ENCODE measurements at regions not wholly inside any gene's neighbourhood (a gene's known extent, or its start where the extent isn't known, plus 50 kb on each side); places are given as distances from the start of the nearest gene placed in this dataset.
"Not testable (repeated sequence)": the region's sequence is repeated elsewhere in the genome, so short reads cannot be mapped to it uniquely, and the experiment has no call there.

- DNase-seq, result no peak
Measured at GRCh38 chr1:67908250-67908936, 75.1 kb upstream of the GNG12 start.

- not testable (repeated sequence) for DNase-seq
Measured at GRCh38 chr1:67907467-67907866, 74.2 kb upstream of the GNG12 start.

- not testable (repeated sequence) for DNase-seq
Measured at GRCh38 chr1:67906015-67906414, 72.7 kb upstream of the GNG12 start.

DNA sequence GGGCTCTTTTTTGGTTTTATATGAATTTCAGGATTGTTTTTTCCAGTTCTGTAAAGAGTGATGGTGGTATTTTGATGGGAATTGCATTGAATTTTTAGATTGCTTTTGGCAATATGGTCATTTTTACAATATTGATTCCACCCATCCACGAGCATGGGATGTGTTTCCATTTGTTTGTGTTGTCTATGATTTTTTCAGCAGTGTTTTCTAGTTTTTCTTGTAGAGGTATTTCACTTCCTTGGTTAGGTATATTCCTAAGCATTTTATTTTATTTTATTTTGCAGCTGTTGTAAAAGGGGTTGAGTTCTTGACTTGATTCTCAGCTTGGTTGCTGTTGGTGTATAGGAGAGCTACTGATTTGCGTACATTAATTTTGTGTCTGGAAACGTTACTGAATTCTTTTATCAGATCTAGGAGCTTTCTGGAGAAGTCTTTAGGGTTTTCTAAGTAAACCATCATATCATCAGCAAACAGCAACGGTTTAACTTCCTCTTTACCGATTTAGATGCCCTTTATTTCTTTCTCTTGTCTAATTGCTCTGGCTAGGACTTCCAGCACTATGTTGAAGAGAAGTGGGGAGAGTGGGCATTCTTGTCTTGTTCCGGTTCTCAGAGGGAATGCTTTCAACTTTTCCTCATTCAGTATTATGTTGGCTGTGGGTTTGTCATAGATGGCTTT lies 69.4 kb upstream of the GNG12 start:
- not testable (repeated sequence) for DNase-seq

DNA sequence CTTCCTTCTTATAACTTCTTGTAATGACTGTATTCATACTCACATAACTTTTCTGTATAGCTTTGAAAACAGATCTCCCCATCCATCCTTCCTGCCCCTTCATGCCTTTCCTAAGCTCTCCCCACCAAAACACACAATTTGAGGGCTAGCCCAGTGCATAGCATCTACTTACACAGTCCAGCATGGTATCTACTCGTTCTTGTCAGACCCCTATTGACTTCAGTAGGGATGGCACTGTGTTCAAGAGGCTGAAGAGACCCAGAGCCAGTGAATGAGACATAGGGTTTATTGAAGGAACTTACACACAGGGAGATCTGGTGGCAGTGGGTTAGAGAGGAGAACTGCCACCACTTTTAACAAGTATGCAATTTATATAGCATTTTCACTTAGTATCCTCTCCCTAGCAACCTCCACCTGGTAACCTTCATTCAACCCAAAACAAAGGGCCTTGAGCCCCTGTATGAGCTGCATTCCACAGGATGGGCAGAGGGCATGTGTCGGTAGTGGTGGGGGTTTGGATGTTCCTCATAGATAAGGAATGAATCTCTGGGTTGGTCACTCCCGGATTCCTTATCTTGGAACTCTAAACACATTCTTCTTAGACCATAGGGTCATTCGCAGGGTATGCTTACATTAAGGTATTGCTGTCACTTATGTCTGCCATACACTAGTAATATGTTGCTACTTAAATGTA lies 64.9 kb upstream of the GNG12 start:
- no peak for DNase-seq

- DNase-seq, result no peak
Measured at GRCh38 chr1:67897270-67897949, 64.1 kb upstream of the GNG12 start.

DNA sequence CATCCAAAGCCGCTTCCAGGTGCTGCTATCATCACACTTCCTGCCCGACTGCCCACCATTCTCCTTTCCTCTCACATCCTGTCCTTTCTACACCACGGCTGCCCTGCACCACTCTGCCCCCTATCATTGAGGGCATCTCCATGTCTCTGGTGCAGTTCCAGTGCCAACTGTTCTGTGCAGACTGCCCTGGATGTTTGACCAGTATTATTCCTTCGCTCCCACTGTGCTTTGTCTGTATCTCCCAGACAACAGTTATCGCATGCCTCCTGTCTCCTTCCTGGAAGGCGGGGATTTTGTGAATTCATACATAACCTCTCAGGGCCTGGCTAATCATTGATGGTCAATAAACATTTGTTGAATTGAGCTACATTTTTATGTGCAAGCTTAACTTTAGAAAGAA lies 63.6 kb upstream of the GNG12 start:
- no peak for DNase-seq

DNA sequence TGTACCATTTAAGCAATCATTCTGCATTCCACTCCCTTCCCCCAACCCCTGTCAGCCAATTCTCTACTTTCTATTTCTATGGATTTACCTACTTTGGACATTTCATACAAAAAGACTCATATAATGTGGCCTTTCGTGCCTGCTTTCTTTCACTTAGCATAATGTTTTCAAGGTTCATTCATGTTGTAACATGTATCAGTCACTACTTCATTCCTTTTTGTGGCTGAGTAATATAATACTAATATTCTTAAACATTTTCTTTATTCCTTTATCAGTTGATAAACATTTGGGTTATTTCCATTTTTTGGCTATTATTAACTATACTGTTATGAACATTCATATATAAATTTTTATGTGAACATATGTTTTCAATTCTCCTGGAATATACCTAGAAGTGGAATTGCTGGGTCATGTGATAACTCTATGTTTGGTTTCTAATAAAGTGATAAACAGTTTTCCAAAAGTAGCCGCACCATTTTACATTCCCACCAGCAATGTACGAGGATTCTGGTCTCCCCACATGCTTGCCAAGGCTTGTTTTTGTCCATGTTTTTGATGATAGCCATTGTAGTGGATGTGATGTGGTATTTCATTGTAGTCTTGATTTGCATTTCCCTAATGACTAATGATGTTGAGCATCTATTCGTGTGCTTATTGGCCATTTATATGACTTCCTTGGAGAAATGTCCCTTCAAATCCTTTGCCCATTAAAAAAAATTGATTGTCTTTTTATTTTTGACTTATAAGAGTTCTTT lies 61.9 kb upstream of the GNG12 start:
- DNase-seq, result no peak

DNA sequence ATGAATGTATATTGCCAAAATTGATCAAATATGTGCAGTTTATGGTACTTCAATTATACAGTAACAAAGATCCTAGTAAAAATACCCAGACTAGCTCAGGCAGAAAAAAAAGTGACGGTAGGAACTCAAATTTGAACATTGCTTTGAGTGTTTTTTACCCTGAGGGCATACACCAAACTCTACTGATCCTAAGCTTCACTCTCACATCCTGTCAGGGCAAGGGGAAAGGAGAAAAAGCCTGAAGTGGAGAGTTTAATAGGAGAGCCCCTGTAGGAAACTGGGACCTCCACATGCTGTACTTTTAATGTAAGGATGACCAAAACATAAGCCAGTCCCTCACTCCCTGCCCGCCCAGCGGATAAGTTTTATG lies 59.8 kb upstream of the GNG12 start:
- DNase-seq, result no peak

GRCh38 chr1:67892476-67893125 lies 59.3 kb upstream of the GNG12 start:
- no peak for DNase-seq

DNA sequence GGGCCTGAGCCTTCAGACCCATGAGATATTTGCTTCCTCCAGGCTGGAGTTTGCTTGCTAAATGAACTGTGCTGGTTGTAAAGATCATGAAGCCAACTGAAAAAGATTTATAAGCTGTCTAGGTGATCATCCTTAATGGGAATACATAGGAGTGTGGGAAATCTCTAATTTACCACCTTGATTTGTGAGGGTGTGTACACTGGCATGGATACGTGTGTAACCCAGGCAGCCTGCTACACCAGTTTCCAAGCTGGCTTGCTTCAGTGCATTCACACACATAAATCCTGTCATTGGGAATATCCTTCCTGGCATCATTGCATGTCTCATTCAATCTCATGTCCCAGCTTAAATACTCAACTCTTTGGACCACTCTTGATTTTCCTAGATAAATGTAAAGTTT lies 57.6 kb upstream of the GNG12 start:
- DNase-seq, result no peak

- no peak for DNase-seq
Measured at GRCh38 chr1:67889953-67890567, 56.8 kb upstream of the GNG12 start.

DNA sequence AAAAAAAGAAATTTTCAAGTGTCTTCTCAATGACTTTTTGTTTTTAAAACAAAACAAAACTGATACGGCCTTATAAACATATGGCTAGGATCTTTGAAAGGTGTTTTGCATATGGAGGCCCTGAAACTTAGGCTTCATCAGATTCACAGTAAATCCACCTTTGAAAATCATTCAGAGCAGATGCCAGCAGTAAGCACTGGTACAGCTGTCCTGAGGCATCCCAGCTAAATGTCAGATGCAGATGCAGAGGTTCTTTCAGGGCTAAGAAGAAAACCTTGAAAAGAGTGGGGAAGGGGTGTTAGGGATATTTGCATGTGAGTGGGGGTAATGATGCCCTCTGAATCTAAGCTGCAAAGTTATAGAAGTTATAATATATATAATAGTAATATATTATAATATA lies 56.2 kb upstream of the GNG12 start:
- DNase-seq, result no peak

DNA sequence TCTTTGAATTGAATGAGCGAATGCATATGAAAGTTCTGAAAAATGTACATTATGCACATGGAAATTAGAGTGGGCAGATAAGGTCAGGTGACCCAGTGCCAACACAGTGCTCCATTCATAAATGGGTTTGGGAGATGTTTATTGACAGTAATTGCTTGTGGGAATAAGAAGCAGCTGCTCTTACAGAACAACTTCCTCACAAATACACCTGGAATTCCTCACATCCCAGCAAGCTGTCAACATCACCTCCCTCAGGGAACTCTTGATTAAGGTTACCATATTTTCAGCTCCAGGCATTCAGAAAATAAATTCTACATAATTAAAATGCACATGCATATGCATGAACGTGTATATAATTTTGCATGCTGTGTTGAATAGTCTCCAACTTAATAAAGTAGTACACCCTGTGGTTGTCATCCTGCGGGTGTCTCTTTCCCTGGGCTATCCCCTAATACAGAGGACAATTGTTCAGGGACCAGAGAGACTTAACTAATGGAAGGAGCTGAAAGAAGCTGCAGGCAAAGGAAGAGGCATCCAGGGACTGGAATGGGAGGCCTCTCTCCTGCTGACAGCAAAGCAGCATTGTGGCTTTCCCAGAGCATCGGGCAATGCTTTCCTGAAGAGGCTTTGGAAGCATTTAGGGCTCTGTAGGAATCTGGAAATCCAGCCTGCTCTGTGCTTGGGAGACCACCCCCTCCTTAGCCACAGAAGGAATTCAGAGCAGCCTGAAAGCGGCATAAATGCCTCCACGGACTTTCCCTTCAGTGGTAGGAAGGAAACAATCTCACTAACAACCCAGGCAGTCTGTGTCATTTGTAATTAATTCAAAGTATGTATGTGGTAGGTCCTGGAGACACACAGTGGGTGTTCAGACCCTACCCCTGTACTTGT lies 55.2 kb upstream of the GNG12 start:
- DNase-seq, result no peak

GRCh38 chr1:67887146-67887545 lies 53.9 kb upstream of the GNG12 start:
- no peak for DNase-seq

GRCh38 chr1:67886076-67886475 lies 52.8 kb upstream of the GNG12 start:
- no peak for DNase-seq

DNA sequence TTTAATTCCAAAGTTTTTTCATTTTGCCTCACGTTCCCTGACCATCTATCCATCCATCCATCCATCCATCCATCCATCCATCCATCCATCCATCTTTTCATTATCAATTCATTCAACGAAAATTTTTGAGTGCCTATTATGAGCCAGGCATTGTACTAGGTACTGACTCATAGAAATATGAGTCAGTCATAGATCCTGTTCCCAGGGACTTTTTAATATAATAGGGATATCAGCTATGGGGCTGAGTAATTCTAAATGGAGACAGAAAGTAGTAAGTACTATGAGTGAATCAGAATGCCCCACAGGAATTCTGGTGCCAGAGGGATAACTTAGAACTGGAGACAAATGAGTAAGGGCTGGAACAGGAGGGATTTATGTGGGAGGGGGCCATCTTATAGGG lies 49.8 kb upstream of the GNG12 start:
- no peak for DNase-seq
